GM12878 (cell line): ENCODE measurements at regions not wholly inside any gene's neighbourhood (a gene's known extent, or its start where the extent isn't known, plus 50 kb on each side); places are given as distances from the start of the nearest gene placed in this dataset.

ENCODE experiments used
- ATAC-seq: fragments of 200-7000 bp; cut with Tn5 transposase; 3 replicates; pipeline ENCODE4 v1.9.1; 2020; ENCODE audit warnings: mild to moderate bottlenecking, moderate library complexity
- BruUV-seq: library from RNA; stranded (reverse); fragments of 400-500 nt; replicated peaks from 2 replicates; lab custom pipeline; 2021; lab: Mats Ljungman, UMichigan
- CTCF ChIA-PET: fragments of 300-600 bp; sonication (Branson Sonifier 250); formaldehyde crosslinking; extraction: SDS; loops from one replicate; lab custom pipeline; 2021; ENCODE audit warnings: inconsistent platforms; lab: Yijun Ruan, JAX
- POLR2A ChIA-PET: fragments of 350-600 bp; formaldehyde crosslinking; extraction: SDS; loops from one replicate; lab custom pipeline; 2021; ENCODE audit warnings: inconsistent platforms; lab: Charles Lee
- RAD21 ChIA-PET: fragments of 300-600 bp; sonication (Branson Sonifier 250); formaldehyde crosslinking; loops from one replicate; lab custom pipeline; 2023; ENCODE audit warnings: antibody characterized with exemption; ENCODE audit not compliant: unreplicated experiment; lab: Charles Lee
- SMC1A ChIA-PET: fragments of 300-600 bp; sonication (Branson Sonifier 250); formaldehyde crosslinking; loops from one replicate; lab custom pipeline; 2023; ENCODE audit not compliant: unreplicated experiment, uncharacterized antibody; lab: Charles Lee
- DNase-seq: peaks from one replicate; pipeline ENCODE4 v3.0.0-alpha.2; 2011; ENCODE audit warnings: low read depth, low spot score
- FAIRE-seq: peaks from 3 replicates; lab custom pipeline; 2011; peaks lifted over from hg19 to GRCh38; lab: Jason Lieb, UNC
- H2AFZ ChIP-seq: 2 replicates; pipeline ENCODE4 v1.6.0; 2011; ENCODE audit warnings: low read depth, low read length, control low read depth; ENCODE audit not compliant: control insufficient read depth
- H3K27ac ChIP-seq: 2 replicates; pipeline ENCODE4 v1.5.1; 2011; ENCODE audit warnings: control low read depth; ENCODE audit not compliant: control insufficient read depth, insufficient read depth
- H3K27me3 ChIP-seq, 2 experiments: replicated peaks in 1 of 2; 2 replicates each; pipeline versions ENCODE4 v1.6.0 to v1.6.1; 2011; ENCODE audit warnings: low read length in 1 of 2; ENCODE audit not compliant: control insufficient read depth in 2 of 2, insufficient read depth in 2 of 2
- H3K36me3 ChIP-seq, 2 experiments: 2 replicates each; pipeline ENCODE4 v1.5.1; 2011; ENCODE audit warnings: low read length in 1 of 2; ENCODE audit not compliant: control insufficient read depth in 2 of 2, insufficient read depth in 2 of 2
- H3K4me1 ChIP-seq: 2 replicates; pipeline ENCODE4 v1.6.1; 2011; ENCODE audit warnings: mild to moderate bottlenecking, low read length, moderate library complexity, mixed read lengths; ENCODE audit not compliant: control insufficient read depth, insufficient read depth
- H3K4me2 ChIP-seq: 2 replicates; pipeline ENCODE4 v1.6.0; 2011; ENCODE audit warnings: control low read depth; ENCODE audit not compliant: control insufficient read depth, insufficient read depth
- H3K4me3 ChIP-seq: fragments of 200-600 bp; sonication (generic); 2 replicates; pipeline ENCODE4 v1.5.1; 2016
- H3K79me2 ChIP-seq: 2 replicates; pipeline ENCODE4 v1.6.0; 2011; ENCODE audit warnings: low read length; ENCODE audit not compliant: control insufficient read depth, insufficient read depth
- H3K9ac ChIP-seq: 2 replicates; pipeline ENCODE4 v1.8.0; 2011; ENCODE audit warnings: low read length, control low read depth, mixed read lengths; ENCODE audit not compliant: control insufficient read depth, insufficient read depth
- H3K9me3 ChIP-seq: replicated peaks from 3 replicates; pipeline ENCODE4 v1.5.1; 2011; ENCODE audit warnings: mild to moderate bottlenecking, low read length; ENCODE audit not compliant: control insufficient read depth, insufficient read depth
- H4K20me1 ChIP-seq: 2 replicates; pipeline ENCODE4 v1.6.0; 2011; ENCODE audit not compliant: control insufficient read depth, insufficient read depth
- BHLHE40 ChIP-seq, 2 experiments: fragments of 450-650 bp in 1 of 2; IDR thresholded peaks; 2 replicates each; pipeline ENCODE4 v1.6.1; 2011 to 2017; ENCODE audit warnings: low read depth in 2 of 2, borderline replicate concordance in 1 of 2, improper control_type of control experiment in 1 of 2, low read length in 1 of 2, mild to moderate bottlenecking in 1 of 2
- CHD1 ChIP-seq: IDR thresholded peaks from 2 replicates; pipeline ENCODE4 v1.6.1; 2012; ENCODE audit warnings: low read depth, low read length, improper control_type of control experiment
- RFX5 ChIP-seq: IDR thresholded peaks from 2 replicates; pipeline ENCODE4 v1.6.1; 2011; ENCODE audit warnings: low read depth, low read length, improper control_type of control experiment
- SMAD1 ChIP-seq: fragments of 450-650 bp; IDR thresholded peaks from 2 replicates; pipeline ENCODE4 v1.6.1; 2018; ENCODE audit warnings: mild to moderate bottlenecking, low read depth; ENCODE audit not compliant: partially characterized antibody
- TCF12 ChIP-seq: IDR thresholded peaks from 2 replicates; pipeline ENCODE4 v1.6.1; 2011; ENCODE audit warnings: low read depth, mild to moderate bottlenecking, low read length
- TCF3 ChIP-seq: IDR thresholded peaks from 2 replicates; pipeline ENCODE4 v1.6.1; 2012; ENCODE audit warnings: low read depth, mild to moderate bottlenecking, low read length, borderline replicate concordance; ENCODE audit not compliant: insufficient read depth
- YBX1 ChIP-seq: fragments of 450-650 bp; IDR thresholded peaks from 2 replicates; pipeline ENCODE4 v1.6.1; 2016; ENCODE audit warnings: antibody characterized with exemption
- ZNF384 ChIP-seq: IDR thresholded peaks from 2 replicates; pipeline ENCODE4 v1.6.1; 2012; ENCODE audit warnings: low read depth, mild to moderate bottlenecking, low read length, improper control_type of control experiment, borderline replicate concordance
- WGBS: methylation state at CpG from one replicate; pipeline ENCODE4 v1.1.6; 2016; ENCODE audit warnings: low lambda C conversion rate; ENCODE audit not compliant: insufficient replicate concordance, insufficient coverage; ENCODE audit errors: missing lambda C conversion rate; 5-methylcytosine and 5-hydroxymethylcytosine counted together
- in situ Hi-C: fragments of 300-500 bp; cut with MboI; formaldehyde crosslinking; loops from 9 replicates; pipeline ENCODE4 v1.14.3; 2018; ENCODE audit warnings: mixed read lengths
- intact Hi-C: fragments of 100-400 bp; cut with micrococcal nuclease; formaldehyde crosslinking; loops from one replicate; pipeline ENCODE4 v1.14.2; 2022; ENCODE audit not compliant: unreplicated experiment
- TF ChIP-seq, protein P1 (sequence below): fragments of 150-350 bp; IDR thresholded peaks from 2 replicates; pipeline ENCODE4 v1.6.1; 2014; ENCODE audit warnings: mild to moderate bottlenecking, low read depth, low read length
- TF ChIP-seq, protein P2 (sequence below): IDR thresholded peaks from 2 replicates; pipeline ENCODE4 v1.6.1; 2012; ENCODE audit warnings: improper control_type of control experiment, low read depth, low read length; ENCODE audit not compliant: insufficient replicate concordance

DNA sequence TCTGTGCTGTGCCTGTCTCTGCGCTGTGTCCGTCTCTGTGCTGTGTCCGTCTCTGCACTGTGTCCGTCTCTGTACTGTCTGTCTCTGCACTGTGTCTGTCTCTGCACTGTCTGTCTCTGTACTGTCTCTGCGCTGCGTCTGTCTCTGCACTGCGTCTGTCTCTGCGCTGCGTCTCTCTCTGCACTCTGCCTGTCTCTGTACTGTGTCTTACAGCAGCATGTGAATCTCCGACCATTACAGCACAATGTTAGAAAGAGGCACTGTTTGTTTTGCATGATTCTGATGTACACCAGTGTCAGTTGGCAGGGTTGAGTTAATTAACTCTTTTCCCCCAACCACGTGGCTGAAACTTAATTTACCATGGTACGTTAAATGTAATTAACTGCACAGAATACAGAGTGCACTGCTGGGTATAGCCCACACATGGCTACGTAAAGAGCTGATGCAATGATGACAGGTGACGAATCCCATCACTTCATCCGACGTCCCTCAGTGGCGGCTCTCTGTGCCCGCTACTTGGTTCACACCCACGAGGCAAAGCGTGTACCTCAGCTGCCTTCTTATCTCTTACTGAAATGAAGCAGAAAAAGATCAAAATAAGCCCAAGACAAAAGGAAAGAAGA, 127.7 kb upstream of the SFSWAP start:
- ChIA-PET POLR2A (no interaction called here), RAD21 (no interaction called here), CTCF (no interaction called here), SMC1A (no interaction called here)
- no peak overlapping the region for H3K9ac ChIP-seq
- H2AFZ ChIP-seq, result no peak overlapping the region
- FAIRE-seq (no peak), DNase-seq (no peak), ATAC-seq (no peak)
- H3K79me2 ChIP-seq, result no peaks in the 10 kb centered on the region
- H3K27me3 ChIP-seq, result no peaks in the 10 kb centered on the region
- H3K4me2 ChIP-seq, result no peak overlapping the region
- intact Hi-C loops, result no loop called here
- 59% methylated on average over 20 of the region's 20 CpGs for WGBS
- H3K36me3 ChIP-seq, result no peaks in the 10 kb centered on the region
- TF ChIP-seq CHD1 (no peak), BHLHE40 (IDR thresholded peaks at IDR 0.05; ENCODE audit: borderline replicate concordance in 1 of 2, low read depth in 2 of 2, low read length in 1 of 2) (no peak), TCF3 (no peak)
- H3K9me3 ChIP-seq, result peaks cover 7% of the 10 kb centered on the region
- no peak overlapping the region for H3K4me3 ChIP-seq
- H4K20me1 ChIP-seq, result no peaks in the 10 kb centered on the region
- H3K27ac ChIP-seq, result no peak overlapping the region
- in situ Hi-C loops, result no loop called here
- no TSS peak for BruUV-seq
- H3K4me1 ChIP-seq, result no peaks in the 10 kb centered on the region

DNA sequence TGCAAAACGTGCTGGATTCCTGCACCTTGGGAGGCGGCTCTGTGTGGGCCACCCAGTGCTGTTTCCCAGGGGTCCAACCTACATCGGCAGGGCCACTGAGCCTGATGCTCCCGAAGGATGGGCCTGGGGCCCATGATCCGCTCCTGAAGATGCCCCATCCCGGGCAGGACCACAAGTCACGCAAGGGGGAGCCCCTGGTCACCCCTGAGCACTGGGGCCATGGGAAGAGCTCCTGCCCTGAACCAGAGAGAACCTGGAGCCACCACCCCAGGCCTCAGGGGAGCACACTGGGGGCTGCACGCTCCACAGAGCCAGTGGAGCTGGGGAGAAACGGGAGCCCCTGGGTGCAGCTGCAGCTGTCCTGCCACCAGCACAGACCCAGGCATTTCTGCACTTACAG, 124.6 kb upstream of the SFSWAP start:
- no TSS peak for BruUV-seq
- no peaks in the 10 kb centered on the region for H3K36me3 ChIP-seq
- FAIRE-seq, result no peak
- DNase-seq, result no peak
- 36% methylated on average over 9 of the region's 9 CpGs for WGBS
- H3K9ac ChIP-seq, result no peak overlapping the region
- H3K4me1 ChIP-seq, result no peaks in the 10 kb centered on the region
- ChIA-PET RAD21 (no interaction called here), SMC1A (no interaction called here), POLR2A (no interaction called here), CTCF (no interaction called here)
- ATAC-seq, result no peak
- intact Hi-C loops (no loop called here), in situ Hi-C loops (no loop called here)
- peaks cover 7% of the 10 kb centered on the region for H3K9me3 ChIP-seq
- H3K79me2 ChIP-seq, result no peaks in the 10 kb centered on the region
- no peak overlapping the region for H2AFZ ChIP-seq
- H4K20me1 ChIP-seq, result no peaks in the 10 kb centered on the region
- H3K4me3 ChIP-seq, result no peak overlapping the region
- H3K27me3 ChIP-seq, result no peaks in the 10 kb centered on the region; a peak in 1 of 4 replicates
- no peak overlapping the region for H3K27ac ChIP-seq
- no peak overlapping the region for H3K4me2 ChIP-seq
- TF ChIP-seq, protein P1, sequence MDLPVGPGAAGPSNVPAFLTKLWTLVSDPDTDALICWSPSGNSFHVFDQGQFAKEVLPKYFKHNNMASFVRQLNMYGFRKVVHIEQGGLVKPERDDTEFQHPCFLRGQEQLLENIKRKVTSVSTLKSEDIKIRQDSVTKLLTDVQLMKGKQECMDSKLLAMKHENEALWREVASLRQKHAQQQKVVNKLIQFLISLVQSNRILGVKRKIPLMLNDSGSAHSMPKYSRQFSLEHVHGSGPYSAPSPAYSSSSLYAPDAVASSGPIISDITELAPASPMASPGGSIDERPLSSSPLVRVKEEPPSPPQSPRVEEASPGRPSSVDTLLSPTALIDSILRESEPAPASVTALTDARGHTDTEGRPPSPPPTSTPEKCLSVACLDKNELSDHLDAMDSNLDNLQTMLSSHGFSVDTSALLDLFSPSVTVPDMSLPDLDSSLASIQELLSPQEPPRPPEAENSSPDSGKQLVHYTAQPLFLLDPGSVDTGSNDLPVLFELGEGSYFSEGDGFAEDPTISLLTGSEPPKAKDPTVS, result no peak
- TF ChIP-seq TCF12 (no peak), SMAD1 (no peak), YBX1 (no peak), ZNF384 (no peak), RFX5 (no peak)
- TF ChIP-seq, protein P2, sequence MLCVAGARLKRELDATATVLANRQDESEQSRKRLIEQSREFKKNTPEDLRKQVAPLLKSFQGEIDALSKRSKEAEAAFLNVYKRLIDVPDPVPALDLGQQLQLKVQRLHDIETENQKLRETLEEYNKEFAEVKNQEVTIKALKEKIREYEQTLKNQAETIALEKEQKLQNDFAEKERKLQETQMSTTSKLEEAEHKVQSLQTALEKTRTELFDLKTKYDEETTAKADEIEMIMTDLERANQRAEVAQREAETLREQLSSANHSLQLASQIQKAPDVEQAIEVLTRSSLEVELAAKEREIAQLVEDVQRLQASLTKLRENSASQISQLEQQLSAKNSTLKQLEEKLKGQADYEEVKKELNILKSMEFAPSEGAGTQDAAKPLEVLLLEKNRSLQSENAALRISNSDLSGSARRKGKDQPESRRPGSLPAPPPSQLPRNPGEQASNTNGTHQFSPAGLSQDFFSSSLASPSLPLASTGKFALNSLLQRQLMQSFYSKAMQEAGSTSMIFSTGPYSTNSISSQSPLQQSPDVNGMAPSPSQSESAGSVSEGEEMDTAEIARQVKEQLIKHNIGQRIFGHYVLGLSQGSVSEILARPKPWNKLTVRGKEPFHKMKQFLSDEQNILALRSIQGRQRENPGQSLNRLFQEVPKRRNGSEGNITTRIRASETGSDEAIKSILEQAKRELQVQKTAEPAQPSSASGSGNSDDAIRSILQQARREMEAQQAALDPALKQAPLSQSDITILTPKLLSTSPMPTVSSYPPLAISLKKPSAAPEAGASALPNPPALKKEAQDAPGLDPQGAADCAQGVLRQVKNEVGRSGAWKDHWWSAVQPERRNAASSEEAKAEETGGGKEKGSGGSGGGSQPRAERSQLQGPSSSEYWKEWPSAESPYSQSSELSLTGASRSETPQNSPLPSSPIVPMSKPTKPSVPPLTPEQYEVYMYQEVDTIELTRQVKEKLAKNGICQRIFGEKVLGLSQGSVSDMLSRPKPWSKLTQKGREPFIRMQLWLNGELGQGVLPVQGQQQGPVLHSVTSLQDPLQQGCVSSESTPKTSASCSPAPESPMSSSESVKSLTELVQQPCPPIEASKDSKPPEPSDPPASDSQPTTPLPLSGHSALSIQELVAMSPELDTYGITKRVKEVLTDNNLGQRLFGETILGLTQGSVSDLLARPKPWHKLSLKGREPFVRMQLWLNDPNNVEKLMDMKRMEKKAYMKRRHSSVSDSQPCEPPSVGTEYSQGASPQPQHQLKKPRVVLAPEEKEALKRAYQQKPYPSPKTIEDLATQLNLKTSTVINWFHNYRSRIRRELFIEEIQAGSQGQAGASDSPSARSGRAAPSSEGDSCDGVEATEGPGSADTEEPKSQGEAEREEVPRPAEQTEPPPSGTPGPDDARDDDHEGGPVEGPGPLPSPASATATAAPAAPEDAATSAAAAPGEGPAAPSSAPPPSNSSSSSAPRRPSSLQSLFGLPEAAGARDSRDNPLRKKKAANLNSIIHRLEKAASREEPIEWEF, result no peak
